ENCODE measurements at regions not wholly inside any gene's neighbourhood (a gene's known extent, or its start where the extent isn't known, plus 50 kb on each side); places are given as distances from the start of the nearest gene placed in this dataset.

- Histone ChIP-seq H3K9me3 (ENCODE audit: control insufficient read depth in 4 of 4, low read length in 3 of 4) (no peaks in the 10 kb centered on the region), H3K4me1 (ENCODE audit: control insufficient read depth in 4 of 4, insufficient read depth in 4 of 4, low read length in 3 of 4) (peaks cover 3 to 20% (median 14%) of the 10 kb centered on the region in 4 donors), H3K27me3 (ENCODE audit: control insufficient read depth in 4 of 4, insufficient read depth in 4 of 4, low read length in 3 of 4) (no peaks in the 10 kb centered on the region), H3K9ac (ENCODE audit: low read depth in 1 of 2, low read length in 2 of 2) (no peak overlapping the region), H3K27ac (ENCODE audit: low read depth in 1 of 2, low read length in 2 of 2) (peak overlapping the region; percentile 41 to 74), H3K36me3 (ENCODE audit: control insufficient read depth in 4 of 4, insufficient read depth in 3 of 4, low read depth in 1 of 4, low read length in 3 of 4) (no peaks in the 10 kb centered on the region), H3K4me3 (ENCODE audit: low read depth in 1 of 3, low read length in 3 of 3) (no peak overlapping the region)
- no peak for TF ChIP-seq JUND (IDR thresholded peaks at IDR 0.05)
- no peak for TF ChIP-seq GABPA (IDR thresholded peaks at IDR 0.05 in 1 of 2, conservative IDR thresholded peaks at IDR 0.05 in 1 of 2)
- TF ChIP-seq, protein P1, sequence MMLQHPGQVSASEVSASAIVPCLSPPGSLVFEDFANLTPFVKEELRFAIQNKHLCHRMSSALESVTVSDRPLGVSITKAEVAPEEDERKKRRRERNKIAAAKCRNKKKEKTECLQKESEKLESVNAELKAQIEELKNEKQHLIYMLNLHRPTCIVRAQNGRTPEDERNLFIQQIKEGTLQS (IDR thresholded peaks at IDR 0.05): no peak
- no peak for TF ChIP-seq CTCF (IDR thresholded peaks at IDR 0.05; ENCODE audit: low read depth, low read length, missing input control)
- no peak for TF ChIP-seq TAF1 (conservative IDR thresholded peaks at IDR 0.05)
- TF ChIP-seq MAX (IDR thresholded peaks at IDR 0.05): no peak
- no peak for TF ChIP-seq ZBTB33 (IDR thresholded peaks at IDR 0.05)
- no peak for TF ChIP-seq FOXA1 (IDR thresholded peaks at IDR 0.05)
- TF ChIP-seq RXRA (IDR thresholded peaks at IDR 0.05): no peak
- no peak for DNase-seq (ENCODE audit: low spot score)
- WGBS: 93% methylated on average over 1 of the region's 1 CpG
Observed at GRCh38 chr18:67621906-67622305, 105.4 kb upstream of the DSEL start.

GRCh38 chr18:67621049-67621713 lies 104.7 kb upstream of the DSEL start:
- H3K27ac ChIP-seq (ENCODE audit: low read depth in 1 of 2, low read length in 2 of 2): peak overlapping the region; percentile 55 to 74
- H3K36me3 ChIP-seq (ENCODE audit: control insufficient read depth in 4 of 4, insufficient read depth in 3 of 4, low read depth in 1 of 4, low read length in 3 of 4): no peaks in the 10 kb centered on the region
- peaks cover 3 to 20% (median 14%) of the 10 kb centered on the region in 4 donors for H3K4me1 ChIP-seq (ENCODE audit: control insufficient read depth in 4 of 4, insufficient read depth in 4 of 4, low read length in 3 of 4)
- H3K27me3 ChIP-seq (ENCODE audit: control insufficient read depth in 4 of 4, insufficient read depth in 4 of 4, low read length in 3 of 4): no peaks in the 10 kb centered on the region
- 27% methylated on average over 2 of the region's 2 CpGs for WGBS
- H3K9ac ChIP-seq (ENCODE audit: low read depth in 1 of 2, low read length in 2 of 2): peak overlapping the region in 1 of 2 donors; percentile 38
- no peaks in the 10 kb centered on the region for H3K9me3 ChIP-seq (ENCODE audit: control insufficient read depth in 4 of 4, low read length in 3 of 4)
- H3K4me3 ChIP-seq (ENCODE audit: low read depth in 1 of 3, low read length in 3 of 3): no peak overlapping the region
- no peak for DNase-seq (ENCODE audit: low spot score)
- TF ChIP-seq FOXA2 (IDR thresholded peaks at IDR 0.05) (no peak), RXRA (IDR thresholded peaks at IDR 0.05) (peak; percentile 58 to 75), EGR1 (IDR thresholded peaks at IDR 0.05; ENCODE audit: low read depth in 2 of 2) (peak in 1 of 2 donors; percentile 85), YY1 (IDR thresholded peaks at IDR 0.05) (peak; percentile 86), SP1 (IDR thresholded peaks at IDR 0.05) (peak; percentile 98), CTCF (IDR thresholded peaks at IDR 0.05; ENCODE audit: low read depth, low read length, missing input control) (peak; percentile 3), ZBTB33 (IDR thresholded peaks at IDR 0.05) (peak; percentile 28), TAF1 (conservative IDR thresholded peaks at IDR 0.05) (peak; percentile 19), REST (IDR thresholded peaks at IDR 0.05) (peak; percentile 1), GABPA (IDR thresholded peaks at IDR 0.05 in 1 of 2, conservative IDR thresholded peaks at IDR 0.05 in 1 of 2) (peak in 1 of 2 donors; percentile 41), HNF4G (IDR thresholded peaks at IDR 0.05) (peak; percentile 87), NR2F2 (IDR thresholded peaks at IDR 0.05) (peak; percentile 9), HNF4A (conservative IDR thresholded peaks at IDR 0.05) (peak; percentile 81 to 91), MAX (IDR thresholded peaks at IDR 0.05) (no peak)
- TF ChIP-seq, protein P1 (IDR thresholded peaks at IDR 0.05): no peak

All from liver (tissue), 8 donors.